IMR-90 (cell line): ENCODE measurements at regions not wholly inside any gene's neighbourhood (a gene's known extent, or its start where the extent isn't known, plus 50 kb on each side); places are given as distances from the start of the nearest gene placed in this dataset.

Experiments used
- ATAC-seq: fragments of 200-7000 bp; cut with Tn5 transposase; 2 replicates; pipeline ENCODE4 v1.9.1; 2020; ENCODE audit warnings: low read depth, mild to moderate bottlenecking, moderate library complexity
- BruUV-seq: library from RNA; stranded (reverse); fragments of 400-500 nt; replicated peaks from 2 replicates; lab custom pipeline; 2021; lab: Mats Ljungman, UMichigan
- CTCF ChIA-PET: fragments of 300-600 bp; formaldehyde crosslinking; extraction: SDS; loops from one replicate; lab custom pipeline; 2021; ENCODE audit warnings: antibody characterized with exemption; lab: Yijun Ruan, JAX
- POLR2A ChIA-PET: fragments of 300-600 bp; sonication (Branson Sonifier 250); formaldehyde crosslinking; loops from one replicate; lab custom pipeline; 2022; ENCODE audit warnings: antibody characterized with exemption; ENCODE audit not compliant: unreplicated experiment; lab: Charles Lee
- DNase-seq: peaks from one replicate; pipeline ENCODE4 v3.0.0; 2013
- H2AFZ ChIP-seq: replicated peaks from 2 replicates; pipeline ENCODE3; 2013; ENCODE audit warnings: low read length, mild to moderate bottlenecking; ENCODE audit not compliant: poor library complexity
- H2AK5ac ChIP-seq: 2 replicates; pipeline ENCODE4 v1.6.1; 2013; ENCODE audit warnings: low read depth, low read length, inconsistent platforms
- H2AK9ac ChIP-seq: replicated peaks from 2 replicates; pipeline ENCODE3; 2013; ENCODE audit warnings: mild to moderate bottlenecking, low read depth, low read length, moderate library complexity; ENCODE audit not compliant: poor library complexity
- H2BK120ac ChIP-seq: 2 replicates; pipeline ENCODE4 v1.6.1; 2013; ENCODE audit warnings: low read depth, low read length, inconsistent platforms
- H2BK15ac ChIP-seq: 3 replicates; pipeline ENCODE4 v1.6.1; 2013; ENCODE audit warnings: low read depth, low read length, inconsistent platforms
- H2BK20ac ChIP-seq: 2 replicates; pipeline ENCODE4 v1.6.1; 2013; ENCODE audit warnings: low read depth, mild to moderate bottlenecking, inconsistent platforms, low read length, moderate library complexity
- H2BK5ac ChIP-seq: 2 replicates; pipeline ENCODE4 v1.6.1; 2013; ENCODE audit warnings: mild to moderate bottlenecking, low read depth, low read length, inconsistent platforms; ENCODE audit not compliant: poor library complexity, severe bottlenecking
- H3K14ac ChIP-seq: replicated peaks from 2 replicates; pipeline ENCODE4 v1.6.1; 2013; ENCODE audit warnings: low read depth, low read length, inconsistent platforms
- H3K18ac ChIP-seq: 2 replicates; pipeline ENCODE4 v1.6.1; 2013; ENCODE audit warnings: low read depth, low read length, control low read depth
- H3K23ac ChIP-seq: 2 replicates; pipeline ENCODE4 v1.6.1; 2013; ENCODE audit warnings: low read depth, low read length, inconsistent platforms
- H3K27ac ChIP-seq: 2 replicates; pipeline ENCODE4 v1.5.1; 2013; ENCODE audit warnings: mild to moderate bottlenecking, control low read depth, low read length; ENCODE audit not compliant: insufficient read depth
- H3K27me3 ChIP-seq: 2 replicates; pipeline ENCODE4 v1.6.1; 2013; ENCODE audit warnings: low read length; ENCODE audit not compliant: control insufficient read depth, insufficient read depth
- H3K36me3 ChIP-seq: 2 replicates; pipeline ENCODE4 v1.6.1; 2013; ENCODE audit warnings: low read length, mixed read lengths; ENCODE audit not compliant: control insufficient read depth, insufficient read depth
- H3K4ac ChIP-seq: 2 replicates; pipeline ENCODE4 v1.6.1; 2013; ENCODE audit warnings: low read depth, low read length, inconsistent platforms
- H3K4me1 ChIP-seq: 2 replicates; pipeline ENCODE4 v1.6.1; 2013; ENCODE audit warnings: low read length, mixed read lengths; ENCODE audit not compliant: control insufficient read depth, insufficient read depth
- H3K4me2 ChIP-seq: 2 replicates; pipeline ENCODE4 v1.6.1; 2013; ENCODE audit warnings: low read depth, mild to moderate bottlenecking, control low read depth, low read length, moderate library complexity
- H3K4me3 ChIP-seq: 2 replicates; pipeline ENCODE4 v1.5.1; 2013; ENCODE audit warnings: low read depth, mild to moderate bottlenecking, control low read depth, low read length, moderate library complexity; ENCODE audit not compliant: insufficient read depth
- H3K56ac ChIP-seq: 2 replicates; pipeline ENCODE4 v1.6.1; 2013; ENCODE audit warnings: low read length, inconsistent platforms; ENCODE audit not compliant: insufficient read depth; ENCODE audit errors: extremely low read depth
- H3K79me1 ChIP-seq, 2 experiments: 2 replicates each; pipeline ENCODE4 v1.6.1; 2013; ENCODE audit warnings: low read length in 2 of 2, inconsistent platforms in 1 of 2, low read depth in 1 of 2
- H3K9ac ChIP-seq: 2 replicates; pipeline ENCODE4 v1.6.1; 2013; ENCODE audit warnings: low read depth, low read length, control low read depth
- H3K9me1 ChIP-seq: 2 replicates; pipeline ENCODE4 v1.6.1; 2013; ENCODE audit warnings: low read length, inconsistent platforms; ENCODE audit not compliant: insufficient read depth
- H3K9me3 ChIP-seq: 2 replicates; pipeline ENCODE4 v1.6.1; 2013; ENCODE audit warnings: low read length; ENCODE audit not compliant: control insufficient read depth, insufficient read depth
- H4K20me1 ChIP-seq: 2 replicates; pipeline ENCODE4 v1.6.1; 2013; ENCODE audit warnings: low read length, inconsistent platforms; ENCODE audit not compliant: insufficient read depth
- H4K5ac ChIP-seq: 2 replicates; pipeline ENCODE4 v1.6.1; 2013; ENCODE audit warnings: mild to moderate bottlenecking, low read depth, low read length, control low read depth
- H4K8ac ChIP-seq, 2 experiments: 2 replicates each; pipeline ENCODE4 v1.6.1; 2013; ENCODE audit warnings: low read depth in 2 of 2, low read length in 2 of 2, control low read depth in 1 of 2, inconsistent platforms in 1 of 2
- H4K91ac ChIP-seq: 2 replicates; pipeline ENCODE4 v1.6.1; 2013; ENCODE audit warnings: low read depth, low read length, inconsistent platforms; ENCODE audit not compliant: insufficient read depth
- BHLHE40 ChIP-seq: fragments of 150-350 bp; IDR thresholded peaks from 2 replicates; pipeline ENCODE4 v1.6.1; 2016; ENCODE audit warnings: mild to moderate bottlenecking, low read depth, low read length
- CHD1 ChIP-seq: IDR thresholded peaks from 2 replicates; pipeline ENCODE4 v1.6.1; 2012; ENCODE audit warnings: low read depth, low read length, improper control_type of control experiment
- FOS ChIP-seq: fragments of 150-350 bp; IDR thresholded peaks from 2 replicates; pipeline ENCODE4 v1.6.1; 2016; ENCODE audit warnings: low read depth, low read length
- MAFK ChIP-seq: IDR thresholded peaks from 2 replicates; pipeline ENCODE4 v1.6.1; 2012; ENCODE audit warnings: low read depth, low read length, improper control_type of control experiment
- MAZ ChIP-seq: IDR thresholded peaks from 2 replicates; pipeline ENCODE4 v1.6.1; 2012; ENCODE audit warnings: low read depth, mild to moderate bottlenecking, low read length, improper control_type of control experiment, moderate library complexity, borderline replicate concordance
- NFE2L2 ChIP-seq: fragments of 150-350 bp; IDR thresholded peaks from 2 replicates; pipeline ENCODE4 v1.6.1; 2016; ENCODE audit warnings: low read depth, mild to moderate bottlenecking, low read length
- RAD21 ChIP-seq: IDR thresholded peaks from 2 replicates; pipeline ENCODE4 v1.6.1; 2012; ENCODE audit warnings: low read length, improper control_type of control experiment
- SMC3 ChIP-seq: fragments of 150-350 bp; IDR thresholded peaks from 2 replicates; pipeline ENCODE4 v1.6.1; 2016; ENCODE audit warnings: low read depth, mild to moderate bottlenecking, antibody characterized with exemption, low read length, moderate library complexity
- WGBS, 2 experiments: methylation state at CpG; one replicate each; pipeline versions ENCODE4 v1.1.5 to v1.1.7; 2013; ENCODE audit warnings: missing lambda C conversion rate in 2 of 2; ENCODE audit not compliant: insufficient read length in 1 of 2; ENCODE audit errors: extremely low coverage in 2 of 2; 5-methylcytosine and 5-hydroxymethylcytosine counted together
- dilution Hi-C: fragments of 300-500 bp; cut with HindIII; formaldehyde crosslinking; loops from one replicate; pipeline ENCODE4 v1.14.3; 2018; ENCODE audit warnings: low sequenced_read_pairs; ENCODE audit not compliant: unreplicated experiment
- in situ Hi-C: fragments of 300-500 bp; cut with MboI; formaldehyde crosslinking; loops from 3 replicates; pipeline ENCODE4 v1.14.3; 2019; ENCODE audit warnings: low sequenced_read_pairs, inconsistent platforms, mixed read lengths
- intact Hi-C: fragments of 100-400 bp; cut with micrococcal nuclease; formaldehyde crosslinking; loops from 2 replicates; pipeline ENCODE4 v1.10.0; 2022

GRCh38 chr2:119063177-119063576 lies 95.4 kb downstream of the C1QL2 start:
- POLR2A ChIA-PET: no interaction called here
- ATAC-seq: no peak

More at GRCh38 chr2:119063177-119063576, 95.4 kb downstream of the C1QL2 start:
- H3K14ac ChIP-seq: no peak overlapping the region
- no peaks in the 10 kb centered on the region for H3K27me3 ChIP-seq
- no peak overlapping the region for H3K4me3 ChIP-seq
- H2BK120ac ChIP-seq: no peak overlapping the region
- in situ Hi-C loops: no loop called here
- H3K79me1 ChIP-seq: no peaks in the 10 kb centered on the region
- H3K4me1 ChIP-seq: no peaks in the 10 kb centered on the region
- H4K8ac ChIP-seq: no peak overlapping the region
- no peak overlapping the region for H3K4me2 ChIP-seq
- dilution Hi-C loops: no loop called here
- H3K9me1 ChIP-seq: no peaks in the 10 kb centered on the region
- no peak overlapping the region for H3K27ac ChIP-seq
- H2BK20ac ChIP-seq: no peak overlapping the region
- no TSS peak for BruUV-seq
- no peak overlapping the region for H3K18ac ChIP-seq
- H4K20me1 ChIP-seq: no peaks in the 10 kb centered on the region
- H3K36me3 ChIP-seq: no peaks in the 10 kb centered on the region
- H3K4ac ChIP-seq: no peak overlapping the region
- no CpG with 5 or more reads among the region's 3 CpGs for WGBS, 2 experiments
- H2AK9ac ChIP-seq: no peak overlapping the region
- no peak overlapping the region for H4K5ac ChIP-seq
- CTCF ChIA-PET: interaction anchor here (0.6 kb wide), 1 partner anchor 1033 kb away, joined by 4 read pairs; no protein-coding TSS in a partner anchor
- no peak overlapping the region for H3K9ac ChIP-seq
- DNase-seq: no peak
- no peak overlapping the region for H2AFZ ChIP-seq
- H2BK5ac ChIP-seq: no peak overlapping the region
- intact Hi-C loops: no loop called here
- H2AK5ac ChIP-seq: no peak overlapping the region
- H3K23ac ChIP-seq: no peak overlapping the region
- TF ChIP-seq FOS: no peak
- no peak for TF ChIP-seq SMC3
- no peak for TF ChIP-seq CHD1
- TF ChIP-seq MAZ: no peak
- no peak for TF ChIP-seq RAD21
- TF ChIP-seq MAFK: no peak
- no peak for TF ChIP-seq NFE2L2
- no peak for TF ChIP-seq BHLHE40
- no peaks in the 10 kb centered on the region for H3K9me3 ChIP-seq
- no peak overlapping the region for H2BK15ac ChIP-seq
- H3K56ac ChIP-seq: no peak overlapping the region
- no peak overlapping the region for H4K91ac ChIP-seq
